ENCODE measurements at regions not wholly inside any gene's neighbourhood (a gene's known extent, or its start where the extent isn't known, plus 50 kb on each side); places are given as distances from the start of the nearest gene placed in this dataset.
"Not testable (repeated sequence)": the region's sequence is repeated elsewhere in the genome, so short reads cannot be mapped to it uniquely, and the experiment has no call there.

DNA sequence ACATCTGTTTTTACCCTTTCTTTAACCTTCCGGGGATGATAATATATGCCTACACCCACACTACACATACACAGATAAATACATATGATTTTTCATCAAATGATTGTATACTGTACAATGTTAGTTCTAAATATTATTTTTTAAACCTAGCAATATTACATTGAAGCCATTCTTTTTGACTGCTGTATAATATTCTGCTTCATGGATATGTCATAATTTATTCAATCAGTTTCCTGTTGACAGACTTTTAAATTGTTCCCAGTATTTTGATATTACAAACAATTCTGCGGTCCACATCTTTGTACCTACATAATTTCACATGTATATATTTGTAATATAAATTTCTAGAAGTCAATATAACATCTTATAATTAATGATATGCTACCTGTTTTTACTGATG, 59.0 kb upstream of the ITGB1 start:
- no peaks in the 10 kb centered on the region for H3K4me1 ChIP-seq (ENCODE audit: control insufficient read depth in 4 of 4, insufficient read depth in 4 of 4, low read length in 3 of 4)
- no peaks in the 10 kb centered on the region for H3K9me3 ChIP-seq (ENCODE audit: control insufficient read depth in 4 of 4, low read length in 3 of 4)
- TF ChIP-seq HNF4A (conservative IDR thresholded peaks at IDR 0.05) (no peak), YY1 (IDR thresholded peaks at IDR 0.05) (no peak), SP1 (IDR thresholded peaks at IDR 0.05) (no peak)
- H3K36me3 ChIP-seq (ENCODE audit: control insufficient read depth in 4 of 4, insufficient read depth in 3 of 4, low read depth in 1 of 4, low read length in 3 of 4), result no peaks in the 10 kb centered on the region
- no peak overlapping the region for H3K27ac ChIP-seq (ENCODE audit: low read depth in 1 of 2, low read length in 2 of 2)
- no peaks in the 10 kb centered on the region for H3K27me3 ChIP-seq (ENCODE audit: control insufficient read depth in 4 of 4, insufficient read depth in 4 of 4, low read length in 3 of 4)
- no peak overlapping the region for H3K9ac ChIP-seq (ENCODE audit: low read depth in 1 of 2, low read length in 2 of 2)
- no peak overlapping the region for H3K4me3 ChIP-seq (ENCODE audit: low read depth in 1 of 3, low read length in 3 of 3)
- WGBS, result 98% methylated on average over 2 of the region's 2 CpGs
- DNase-seq (ENCODE audit: low spot score), result no peak

DNA sequence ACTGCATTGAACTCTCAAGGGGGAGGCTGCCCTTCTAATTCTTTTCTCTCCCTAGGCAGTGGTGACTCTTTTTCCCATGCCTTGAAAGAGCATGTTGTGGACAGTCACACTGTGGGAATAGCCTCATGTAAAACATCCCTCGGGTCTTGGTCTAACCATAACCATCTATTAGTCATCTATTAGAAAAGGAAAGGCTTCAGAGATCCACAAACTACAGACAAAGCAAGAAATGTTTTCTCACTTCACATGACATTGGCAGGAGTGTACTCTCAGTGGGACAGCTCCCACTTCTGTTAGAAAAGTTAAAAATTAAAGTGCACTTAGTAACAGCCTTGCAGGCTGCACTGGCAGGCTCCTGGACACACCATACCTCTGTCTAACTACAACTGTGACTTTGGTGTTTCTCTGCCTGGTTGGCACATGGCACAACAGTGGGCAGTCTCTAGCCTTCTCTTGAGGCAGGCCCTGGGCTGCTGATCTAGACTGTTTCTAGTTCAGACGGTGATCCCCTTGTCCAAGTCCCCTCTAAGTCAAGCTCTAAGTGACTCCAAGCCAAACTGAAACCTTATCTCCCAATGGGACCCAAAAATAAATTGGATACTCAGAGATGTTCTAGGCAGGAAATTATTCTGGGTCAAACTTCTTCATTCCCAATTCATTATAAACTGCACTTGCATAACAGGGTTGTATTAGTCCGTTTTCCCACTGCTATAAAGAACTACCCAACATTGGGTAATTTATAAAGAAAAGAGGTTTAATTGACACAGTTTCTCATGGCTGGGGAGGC, 57.9 kb upstream of the ITGB1 start:
- no peaks in the 10 kb centered on the region for H3K9me3 ChIP-seq (ENCODE audit: control insufficient read depth in 4 of 4, low read length in 3 of 4)
- no peak for DNase-seq (ENCODE audit: low spot score)
- TF ChIP-seq, protein P1, sequence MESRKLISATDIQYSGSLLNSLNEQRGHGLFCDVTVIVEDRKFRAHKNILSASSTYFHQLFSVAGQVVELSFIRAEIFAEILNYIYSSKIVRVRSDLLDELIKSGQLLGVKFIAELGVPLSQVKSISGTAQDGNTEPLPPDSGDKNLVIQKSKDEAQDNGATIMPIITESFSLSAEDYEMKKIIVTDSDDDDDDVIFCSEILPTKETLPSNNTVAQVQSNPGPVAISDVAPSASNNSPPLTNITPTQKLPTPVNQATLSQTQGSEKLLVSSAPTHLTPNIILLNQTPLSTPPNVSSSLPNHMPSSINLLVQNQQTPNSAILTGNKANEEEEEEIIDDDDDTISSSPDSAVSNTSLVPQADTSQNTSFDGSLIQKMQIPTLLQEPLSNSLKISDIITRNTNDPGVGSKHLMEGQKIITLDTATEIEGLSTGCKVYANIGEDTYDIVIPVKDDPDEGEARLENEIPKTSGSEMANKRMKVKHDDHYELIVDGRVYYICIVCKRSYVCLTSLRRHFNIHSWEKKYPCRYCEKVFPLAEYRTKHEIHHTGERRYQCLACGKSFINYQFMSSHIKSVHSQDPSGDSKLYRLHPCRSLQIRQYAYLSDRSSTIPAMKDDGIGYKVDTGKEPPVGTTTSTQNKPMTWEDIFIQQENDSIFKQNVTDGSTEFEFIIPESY (IDR thresholded peaks at IDR 0.05), result no peak
- TF ChIP-seq HNF4A (conservative IDR thresholded peaks at IDR 0.05), result no peak
- TF ChIP-seq FOXA1 (IDR thresholded peaks at IDR 0.05), result no peak
- no peak for TF ChIP-seq GABPA (IDR thresholded peaks at IDR 0.05 in 1 of 2, conservative IDR thresholded peaks at IDR 0.05 in 1 of 2)
- TF ChIP-seq SP1 (IDR thresholded peaks at IDR 0.05), result no peak
- TF ChIP-seq YY1 (IDR thresholded peaks at IDR 0.05), result no peak
- TF ChIP-seq, protein P2, sequence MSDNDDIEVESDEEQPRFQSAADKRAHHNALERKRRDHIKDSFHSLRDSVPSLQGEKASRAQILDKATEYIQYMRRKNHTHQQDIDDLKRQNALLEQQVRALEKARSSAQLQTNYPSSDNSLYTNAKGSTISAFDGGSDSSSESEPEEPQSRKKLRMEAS (IDR thresholded peaks at IDR 0.05), result no peak
- TF ChIP-seq RAD21 (IDR thresholded peaks at IDR 0.05), result no peak
- no peak for TF ChIP-seq FOXA2 (IDR thresholded peaks at IDR 0.05)
- no peak for TF ChIP-seq EGR1 (IDR thresholded peaks at IDR 0.05; ENCODE audit: low read depth in 2 of 2)
- no peak overlapping the region for H3K4me3 ChIP-seq (ENCODE audit: low read depth in 1 of 3, low read length in 3 of 3)
- no peaks in the 10 kb centered on the region for H3K27me3 ChIP-seq (ENCODE audit: control insufficient read depth in 4 of 4, insufficient read depth in 4 of 4, low read length in 3 of 4)
- no peaks in the 10 kb centered on the region for H3K36me3 ChIP-seq (ENCODE audit: control insufficient read depth in 4 of 4, insufficient read depth in 3 of 4, low read depth in 1 of 4, low read length in 3 of 4)
- peak overlapping the region in 1 of 2 donors; percentile 25 for H3K27ac ChIP-seq (ENCODE audit: low read depth in 1 of 2, low read length in 2 of 2)
- H3K4me1 ChIP-seq (ENCODE audit: control insufficient read depth in 4 of 4, insufficient read depth in 4 of 4, low read length in 3 of 4), result no peaks in the 10 kb centered on the region
- WGBS, result 74% methylated on average over 3 of the region's 3 CpGs
- no peak overlapping the region for H3K9ac ChIP-seq (ENCODE audit: low read depth in 1 of 2, low read length in 2 of 2)

DNA sequence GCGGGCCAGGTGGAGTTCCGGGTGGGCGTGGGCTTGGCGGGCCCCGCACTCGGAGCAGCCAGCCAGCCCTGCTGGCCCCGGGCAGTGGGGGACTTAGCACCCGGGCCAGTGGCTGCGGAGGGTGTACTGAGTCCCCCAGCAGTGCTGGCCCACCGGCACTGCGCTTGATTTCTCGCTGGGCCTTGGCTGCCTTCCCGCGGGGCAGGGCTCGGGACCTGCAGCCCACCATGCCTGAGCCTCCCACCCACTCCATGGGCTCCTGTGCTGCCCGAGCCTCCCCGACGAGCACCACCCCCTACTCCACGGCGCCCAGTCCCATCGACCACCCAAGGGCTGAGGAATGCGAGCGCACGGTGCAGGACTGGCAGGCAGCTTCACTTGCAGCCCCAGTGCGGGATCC, 55.3 kb upstream of the ITGB1 start:
- 97% methylated on average over 25 of the region's 25 CpGs for WGBS
- peaks cover 0 to 11% (median 1%) of the 10 kb centered on the region in 4 donors for H3K4me1 ChIP-seq (ENCODE audit: control insufficient read depth in 4 of 4, insufficient read depth in 4 of 4, low read length in 3 of 4)
- H3K36me3 ChIP-seq (ENCODE audit: control insufficient read depth in 4 of 4, insufficient read depth in 3 of 4, low read depth in 1 of 4, low read length in 3 of 4); H3K27ac ChIP-seq (ENCODE audit: low read depth in 1 of 2, low read length in 2 of 2); H3K9me3 ChIP-seq (ENCODE audit: control insufficient read depth in 4 of 4, low read length in 3 of 4); H3K27me3 ChIP-seq (ENCODE audit: control insufficient read depth in 4 of 4, insufficient read depth in 4 of 4, low read length in 3 of 4); DNase-seq (ENCODE audit: low spot score); H3K9ac ChIP-seq (ENCODE audit: low read depth in 1 of 2, low read length in 2 of 2); H3K4me3 ChIP-seq (ENCODE audit: low read depth in 1 of 3, low read length in 3 of 3): not testable (repeated sequence)

DNA sequence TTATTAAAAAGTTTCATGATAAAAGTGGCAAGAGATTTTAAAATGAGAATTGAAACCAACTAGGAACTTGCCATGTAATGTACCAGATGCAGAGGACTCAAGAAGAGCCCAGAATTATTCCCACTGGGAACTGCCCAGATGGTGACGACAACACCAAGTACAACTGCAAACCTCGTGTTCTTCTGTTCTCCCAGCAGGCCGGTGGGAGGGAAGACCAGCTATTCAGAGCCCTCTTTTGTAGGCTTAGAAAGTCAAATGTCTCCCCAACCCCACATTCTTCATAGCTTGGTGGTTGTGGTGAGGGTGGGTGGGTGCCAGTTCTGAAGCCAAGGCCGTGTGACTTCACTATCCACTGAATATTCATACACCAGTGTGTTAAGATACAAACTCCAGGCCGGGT, 54.3 kb upstream of the ITGB1 start:
- Histone ChIP-seq H3K36me3 (ENCODE audit: control insufficient read depth in 4 of 4, insufficient read depth in 3 of 4, low read depth in 1 of 4, low read length in 3 of 4) (no peaks in the 10 kb centered on the region), H3K9ac (ENCODE audit: low read depth in 1 of 2, low read length in 2 of 2) (no peak overlapping the region), H3K27me3 (ENCODE audit: control insufficient read depth in 4 of 4, insufficient read depth in 4 of 4, low read length in 3 of 4) (no peaks in the 10 kb centered on the region), H3K4me1 (ENCODE audit: control insufficient read depth in 4 of 4, insufficient read depth in 4 of 4, low read length in 3 of 4) (peaks cover 0 to 11% (median 1%) of the 10 kb centered on the region in 4 donors), H3K27ac (ENCODE audit: low read depth in 1 of 2, low read length in 2 of 2) (no peak overlapping the region), H3K4me3 (ENCODE audit: low read depth in 1 of 3, low read length in 3 of 3) (no peak overlapping the region), H3K9me3 (ENCODE audit: control insufficient read depth in 4 of 4, low read length in 3 of 4) (no peaks in the 10 kb centered on the region)
- DNase-seq (ENCODE audit: low spot score), result no peak
- TF ChIP-seq RXRA (IDR thresholded peaks at IDR 0.05), result no peak
- no peak for TF ChIP-seq SP1 (IDR thresholded peaks at IDR 0.05)
- TF ChIP-seq TAF1 (conservative IDR thresholded peaks at IDR 0.05), result no peak
- TF ChIP-seq FOXA2 (IDR thresholded peaks at IDR 0.05), result no peak
- TF ChIP-seq, protein P3, sequence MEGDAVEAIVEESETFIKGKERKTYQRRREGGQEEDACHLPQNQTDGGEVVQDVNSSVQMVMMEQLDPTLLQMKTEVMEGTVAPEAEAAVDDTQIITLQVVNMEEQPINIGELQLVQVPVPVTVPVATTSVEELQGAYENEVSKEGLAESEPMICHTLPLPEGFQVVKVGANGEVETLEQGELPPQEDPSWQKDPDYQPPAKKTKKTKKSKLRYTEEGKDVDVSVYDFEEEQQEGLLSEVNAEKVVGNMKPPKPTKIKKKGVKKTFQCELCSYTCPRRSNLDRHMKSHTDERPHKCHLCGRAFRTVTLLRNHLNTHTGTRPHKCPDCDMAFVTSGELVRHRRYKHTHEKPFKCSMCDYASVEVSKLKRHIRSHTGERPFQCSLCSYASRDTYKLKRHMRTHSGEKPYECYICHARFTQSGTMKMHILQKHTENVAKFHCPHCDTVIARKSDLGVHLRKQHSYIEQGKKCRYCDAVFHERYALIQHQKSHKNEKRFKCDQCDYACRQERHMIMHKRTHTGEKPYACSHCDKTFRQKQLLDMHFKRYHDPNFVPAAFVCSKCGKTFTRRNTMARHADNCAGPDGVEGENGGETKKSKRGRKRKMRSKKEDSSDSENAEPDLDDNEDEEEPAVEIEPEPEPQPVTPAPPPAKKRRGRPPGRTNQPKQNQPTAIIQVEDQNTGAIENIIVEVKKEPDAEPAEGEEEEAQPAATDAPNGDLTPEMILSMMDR (IDR thresholded peaks at IDR 0.05; ENCODE audit: low read depth, low read length, missing input control), result no peak
- TF ChIP-seq, protein P4, sequence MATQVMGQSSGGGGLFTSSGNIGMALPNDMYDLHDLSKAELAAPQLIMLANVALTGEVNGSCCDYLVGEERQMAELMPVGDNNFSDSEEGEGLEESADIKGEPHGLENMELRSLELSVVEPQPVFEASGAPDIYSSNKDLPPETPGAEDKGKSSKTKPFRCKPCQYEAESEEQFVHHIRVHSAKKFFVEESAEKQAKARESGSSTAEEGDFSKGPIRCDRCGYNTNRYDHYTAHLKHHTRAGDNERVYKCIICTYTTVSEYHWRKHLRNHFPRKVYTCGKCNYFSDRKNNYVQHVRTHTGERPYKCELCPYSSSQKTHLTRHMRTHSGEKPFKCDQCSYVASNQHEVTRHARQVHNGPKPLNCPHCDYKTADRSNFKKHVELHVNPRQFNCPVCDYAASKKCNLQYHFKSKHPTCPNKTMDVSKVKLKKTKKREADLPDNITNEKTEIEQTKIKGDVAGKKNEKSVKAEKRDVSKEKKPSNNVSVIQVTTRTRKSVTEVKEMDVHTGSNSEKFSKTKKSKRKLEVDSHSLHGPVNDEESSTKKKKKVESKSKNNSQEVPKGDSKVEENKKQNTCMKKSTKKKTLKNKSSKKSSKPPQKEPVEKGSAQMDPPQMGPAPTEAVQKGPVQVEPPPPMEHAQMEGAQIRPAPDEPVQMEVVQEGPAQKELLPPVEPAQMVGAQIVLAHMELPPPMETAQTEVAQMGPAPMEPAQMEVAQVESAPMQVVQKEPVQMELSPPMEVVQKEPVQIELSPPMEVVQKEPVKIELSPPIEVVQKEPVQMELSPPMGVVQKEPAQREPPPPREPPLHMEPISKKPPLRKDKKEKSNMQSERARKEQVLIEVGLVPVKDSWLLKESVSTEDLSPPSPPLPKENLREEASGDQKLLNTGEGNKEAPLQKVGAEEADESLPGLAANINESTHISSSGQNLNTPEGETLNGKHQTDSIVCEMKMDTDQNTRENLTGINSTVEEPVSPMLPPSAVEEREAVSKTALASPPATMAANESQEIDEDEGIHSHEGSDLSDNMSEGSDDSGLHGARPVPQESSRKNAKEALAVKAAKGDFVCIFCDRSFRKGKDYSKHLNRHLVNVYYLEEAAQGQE (IDR thresholded peaks at IDR 0.05), result no peak
- TF ChIP-seq RAD21 (IDR thresholded peaks at IDR 0.05), result no peak
- TF ChIP-seq NR2F2 (IDR thresholded peaks at IDR 0.05), result no peak
- TF ChIP-seq FOXA1 (IDR thresholded peaks at IDR 0.05), result no peak
- no peak for TF ChIP-seq GABPA (IDR thresholded peaks at IDR 0.05 in 1 of 2, conservative IDR thresholded peaks at IDR 0.05 in 1 of 2)
- 92% methylated on average over 5 of the region's 5 CpGs for WGBS

Data from liver (tissue), 8 donors.